ENCODE measurements at regions not wholly inside any gene's neighbourhood (a gene's known extent, or its start where the extent isn't known, plus 50 kb on each side); places are given as distances from the start of the nearest gene placed in this dataset.

DNA sequence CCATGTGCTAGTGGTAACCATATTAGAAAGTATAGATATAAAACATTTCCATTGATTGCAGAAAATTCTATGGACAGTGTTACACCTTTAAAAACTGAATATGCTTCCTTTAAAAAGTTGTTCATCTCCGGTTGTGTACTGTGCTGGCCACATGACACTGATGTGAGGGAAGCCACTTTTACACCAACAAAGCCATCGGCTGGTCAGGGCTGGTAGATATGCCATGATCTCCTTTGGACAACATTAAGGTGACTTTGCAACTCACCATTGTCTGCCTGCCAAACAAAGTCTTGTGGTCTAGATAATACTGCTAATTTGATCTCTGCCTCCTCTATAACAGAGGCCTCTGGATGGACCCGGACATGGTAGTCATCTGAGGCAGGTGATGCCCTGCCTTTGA is 156.0 kb upstream of the RARB start:
- TF ChIP-seq EZH2 (IDR thresholded peaks at IDR 0.05; ENCODE audit: borderline replicate concordance, control insufficient read depth, low read depth, low read length), result no peak
- TF ChIP-seq POLR2AphosphoS2 (IDR thresholded peaks at IDR 0.05; ENCODE audit: low read depth, low read length), result no peak
- TF ChIP-seq, protein P1, sequence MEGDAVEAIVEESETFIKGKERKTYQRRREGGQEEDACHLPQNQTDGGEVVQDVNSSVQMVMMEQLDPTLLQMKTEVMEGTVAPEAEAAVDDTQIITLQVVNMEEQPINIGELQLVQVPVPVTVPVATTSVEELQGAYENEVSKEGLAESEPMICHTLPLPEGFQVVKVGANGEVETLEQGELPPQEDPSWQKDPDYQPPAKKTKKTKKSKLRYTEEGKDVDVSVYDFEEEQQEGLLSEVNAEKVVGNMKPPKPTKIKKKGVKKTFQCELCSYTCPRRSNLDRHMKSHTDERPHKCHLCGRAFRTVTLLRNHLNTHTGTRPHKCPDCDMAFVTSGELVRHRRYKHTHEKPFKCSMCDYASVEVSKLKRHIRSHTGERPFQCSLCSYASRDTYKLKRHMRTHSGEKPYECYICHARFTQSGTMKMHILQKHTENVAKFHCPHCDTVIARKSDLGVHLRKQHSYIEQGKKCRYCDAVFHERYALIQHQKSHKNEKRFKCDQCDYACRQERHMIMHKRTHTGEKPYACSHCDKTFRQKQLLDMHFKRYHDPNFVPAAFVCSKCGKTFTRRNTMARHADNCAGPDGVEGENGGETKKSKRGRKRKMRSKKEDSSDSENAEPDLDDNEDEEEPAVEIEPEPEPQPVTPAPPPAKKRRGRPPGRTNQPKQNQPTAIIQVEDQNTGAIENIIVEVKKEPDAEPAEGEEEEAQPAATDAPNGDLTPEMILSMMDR (IDR thresholded peaks at IDR 0.05 in 2 of 3, conservative IDR thresholded peaks at IDR 0.05 in 1 of 3; ENCODE audit: control insufficient read depth in 2 of 3, extremely low read depth in 1 of 3, insufficient read depth in 1 of 3, low read depth in 3 of 3, low read length in 3 of 3), result no peak
- no peak for TF ChIP-seq NR2C2 (IDR thresholded peaks at IDR 0.05; ENCODE audit: borderline replicate concordance, control insufficient read depth, insufficient read length, low read depth)
- TF ChIP-seq TCF7 (IDR thresholded peaks at IDR 0.05; ENCODE audit: borderline replicate concordance), result no peak
- no peak for TF ChIP-seq SP1 (IDR thresholded peaks at IDR 0.05; ENCODE audit: low read depth, low read length)
- TF ChIP-seq, protein P2, sequence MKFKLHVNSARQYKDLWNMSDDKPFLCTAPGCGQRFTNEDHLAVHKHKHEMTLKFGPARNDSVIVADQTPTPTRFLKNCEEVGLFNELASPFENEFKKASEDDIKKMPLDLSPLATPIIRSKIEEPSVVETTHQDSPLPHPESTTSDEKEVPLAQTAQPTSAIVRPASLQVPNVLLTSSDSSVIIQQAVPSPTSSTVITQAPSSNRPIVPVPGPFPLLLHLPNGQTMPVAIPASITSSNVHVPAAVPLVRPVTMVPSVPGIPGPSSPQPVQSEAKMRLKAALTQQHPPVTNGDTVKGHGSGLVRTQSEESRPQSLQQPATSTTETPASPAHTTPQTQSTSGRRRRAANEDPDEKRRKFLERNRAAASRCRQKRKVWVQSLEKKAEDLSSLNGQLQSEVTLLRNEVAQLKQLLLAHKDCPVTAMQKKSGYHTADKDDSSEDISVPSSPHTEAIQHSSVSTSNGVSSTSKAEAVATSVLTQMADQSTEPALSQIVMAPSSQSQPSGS (IDR thresholded peaks at IDR 0.05; ENCODE audit: low read length), result no peak
- no peak for TF ChIP-seq CBX5 (IDR thresholded peaks at IDR 0.05; ENCODE audit: low read depth)
- no peak for TF ChIP-seq TCF12 (IDR thresholded peaks at IDR 0.05; ENCODE audit: low read depth, low read length)
- TF ChIP-seq POLR2A (IDR thresholded peaks at IDR 0.05; ENCODE audit: low read depth, low read length), result no peak
- no peak for TF ChIP-seq ZNF274 (IDR thresholded peaks at IDR 0.05; ENCODE audit: insufficient read depth, insufficient read length)
- TF ChIP-seq, protein P3, sequence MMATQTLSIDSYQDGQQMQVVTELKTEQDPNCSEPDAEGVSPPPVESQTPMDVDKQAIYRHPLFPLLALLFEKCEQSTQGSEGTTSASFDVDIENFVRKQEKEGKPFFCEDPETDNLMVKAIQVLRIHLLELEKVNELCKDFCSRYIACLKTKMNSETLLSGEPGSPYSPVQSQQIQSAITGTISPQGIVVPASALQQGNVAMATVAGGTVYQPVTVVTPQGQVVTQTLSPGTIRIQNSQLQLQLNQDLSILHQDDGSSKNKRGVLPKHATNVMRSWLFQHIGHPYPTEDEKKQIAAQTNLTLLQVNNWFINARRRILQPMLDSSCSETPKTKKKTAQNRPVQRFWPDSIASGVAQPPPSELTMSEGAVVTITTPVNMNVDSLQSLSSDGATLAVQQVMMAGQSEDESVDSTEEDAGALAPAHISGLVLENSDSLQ (IDR thresholded peaks at IDR 0.05), result no peak

Measured in GM12878 (cell line).